OCI-LY1 (cell line): ENCODE measurements at regions not wholly inside any gene's neighbourhood (a gene's known extent, or its start where the extent isn't known, plus 50 kb on each side); places are given as distances from the start of the nearest gene placed in this dataset.

Experiments
- H2AFZ ChIP-seq: fragments of 200-600 bp; sonication (generic), shearing (Covaris generic); 2 replicates; pipeline ENCODE4 v1.6.0; 2014; ENCODE audit warnings: antibody characterized with exemption, mild to moderate bottlenecking, low read length
- H3F3A ChIP-seq: fragments of 200-600 bp; sonication (generic), shearing (Covaris generic); 2 replicates; pipeline ENCODE4 v1.6.0; 2014; ENCODE audit warnings: mild to moderate bottlenecking, antibody characterized with exemption, low read length, moderate library complexity; ENCODE audit not compliant: insufficient read depth
- H3K27ac ChIP-seq: fragments of 200-600 bp; sonication (generic); 2 replicates; pipeline ENCODE4 v1.5.1; 2014; ENCODE audit warnings: low read length, mixed run types, mild to moderate bottlenecking, low read depth; ENCODE audit not compliant: poor library complexity, severe bottlenecking
- H3K27me3 ChIP-seq: fragments of 200-600 bp; sonication (generic); 2 replicates; pipeline ENCODE4 v1.6.0; 2014; ENCODE audit warnings: antibody characterized with exemption, mild to moderate bottlenecking, low read length, moderate library complexity; ENCODE audit not compliant: insufficient read depth
- H3K36me3 ChIP-seq: fragments of 200-600 bp; sonication (generic); 2 replicates; pipeline ENCODE4 v1.6.1; 2014; ENCODE audit warnings: mild to moderate bottlenecking, antibody characterized with exemption, low read length, moderate library complexity, mixed read lengths; ENCODE audit not compliant: insufficient read depth
- H3K4me1 ChIP-seq: fragments of 200-600 bp; sonication (generic); 2 replicates; pipeline ENCODE4 v1.5.1; 2014; ENCODE audit warnings: mild to moderate bottlenecking, low read length, moderate library complexity; ENCODE audit not compliant: insufficient read depth, severe bottlenecking
- H3K4me2 ChIP-seq: fragments of 200-600 bp; sonication (generic), shearing (Covaris generic); 2 replicates; pipeline ENCODE4 v1.6.1; 2014; ENCODE audit warnings: low read length
- H3K4me3 ChIP-seq: fragments of 200-600 bp; sonication (generic); 2 replicates; pipeline ENCODE4 v1.5.1; 2014; ENCODE audit warnings: low read length, low read depth, mild to moderate bottlenecking, mixed read lengths; ENCODE audit not compliant: poor library complexity, severe bottlenecking
- H3K79me2 ChIP-seq: fragments of 200-600 bp; shearing (Covaris generic); 2 replicates; pipeline ENCODE4 v1.6.1; 2016; ENCODE audit warnings: mixed run types, low read length, mixed read lengths; ENCODE audit not compliant: insufficient read depth
- H3K9ac ChIP-seq: fragments of 200-600 bp; sonication (generic), shearing (Covaris generic); 2 replicates; pipeline ENCODE4 v1.6.1; 2014; ENCODE audit warnings: mild to moderate bottlenecking, low read length, mixed read lengths
- H3K9me2 ChIP-seq: fragments of 200-600 bp; sonication (generic), shearing (Covaris generic); 2 replicates; pipeline ENCODE4 v1.6.1; 2014; ENCODE audit warnings: low read depth, mild to moderate bottlenecking, low read length, mixed read lengths
- H3K9me3 ChIP-seq: fragments of 200-600 bp; shearing (Covaris generic); 2 replicates; pipeline ENCODE4 v1.6.1; 2014; ENCODE audit warnings: low read length, mixed read lengths
- H4K20me1 ChIP-seq: fragments of 200-600 bp; sonication (generic), shearing (Covaris generic); 2 replicates; pipeline ENCODE4 v1.6.0; 2016; ENCODE audit warnings: mild to moderate bottlenecking, low read length; ENCODE audit not compliant: insufficient read depth
- EZH2 ChIP-seq: fragments of 200-600 bp; sonication (generic), shearing (Covaris generic); IDR thresholded peaks from 2 replicates; pipeline ENCODE4 v1.8.0; 2017; ENCODE audit warnings: borderline replicate concordance, mixed run types, mild to moderate bottlenecking, antibody characterized with exemption, low read length, moderate library complexity, mixed read lengths
- TF ChIP-seq, protein P1 (sequence below): fragments of 200-600 bp; sonication (generic), shearing (Covaris generic); IDR thresholded peaks from 2 replicates; pipeline ENCODE4 v1.5.1; 2017; ENCODE audit warnings: mild to moderate bottlenecking, antibody characterized with exemption, low read length, moderate library complexity, mixed read lengths

- no peaks in the 10 kb centered on the region for H4K20me1 ChIP-seq
- H3K36me3 ChIP-seq: no peaks in the 10 kb centered on the region
- no peak overlapping the region for H2AFZ ChIP-seq
- no peaks in the 10 kb centered on the region for H3K27me3 ChIP-seq
- H3K27ac ChIP-seq: no peak overlapping the region
- H3K4me3 ChIP-seq: no peak overlapping the region
- no peak overlapping the region for H3K4me2 ChIP-seq
- H3F3A ChIP-seq: no peaks in the 10 kb centered on the region
- H3K9ac ChIP-seq: no peak overlapping the region
- H3K9me2 ChIP-seq: no peaks in the 10 kb centered on the region
- H3K9me3 ChIP-seq: no peaks in the 10 kb centered on the region
- H3K4me1 ChIP-seq: no peaks in the 10 kb centered on the region
- no peaks in the 10 kb centered on the region for H3K79me2 ChIP-seq
- no peak for TF ChIP-seq EZH2
- TF ChIP-seq, protein P1, sequence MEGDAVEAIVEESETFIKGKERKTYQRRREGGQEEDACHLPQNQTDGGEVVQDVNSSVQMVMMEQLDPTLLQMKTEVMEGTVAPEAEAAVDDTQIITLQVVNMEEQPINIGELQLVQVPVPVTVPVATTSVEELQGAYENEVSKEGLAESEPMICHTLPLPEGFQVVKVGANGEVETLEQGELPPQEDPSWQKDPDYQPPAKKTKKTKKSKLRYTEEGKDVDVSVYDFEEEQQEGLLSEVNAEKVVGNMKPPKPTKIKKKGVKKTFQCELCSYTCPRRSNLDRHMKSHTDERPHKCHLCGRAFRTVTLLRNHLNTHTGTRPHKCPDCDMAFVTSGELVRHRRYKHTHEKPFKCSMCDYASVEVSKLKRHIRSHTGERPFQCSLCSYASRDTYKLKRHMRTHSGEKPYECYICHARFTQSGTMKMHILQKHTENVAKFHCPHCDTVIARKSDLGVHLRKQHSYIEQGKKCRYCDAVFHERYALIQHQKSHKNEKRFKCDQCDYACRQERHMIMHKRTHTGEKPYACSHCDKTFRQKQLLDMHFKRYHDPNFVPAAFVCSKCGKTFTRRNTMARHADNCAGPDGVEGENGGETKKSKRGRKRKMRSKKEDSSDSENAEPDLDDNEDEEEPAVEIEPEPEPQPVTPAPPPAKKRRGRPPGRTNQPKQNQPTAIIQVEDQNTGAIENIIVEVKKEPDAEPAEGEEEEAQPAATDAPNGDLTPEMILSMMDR: no peak
These were observed 93.6 kb upstream of the SSTR4 start for GRCh38 chr20:22941550-22941949.

- TF ChIP-seq, protein P1: no peak
- TF ChIP-seq EZH2: no peak
- H3K9ac ChIP-seq: no peak overlapping the region
- H2AFZ ChIP-seq: no peak overlapping the region
- no peaks in the 10 kb centered on the region for H3K27me3 ChIP-seq
- H3K9me2 ChIP-seq: no peaks in the 10 kb centered on the region
- no peaks in the 10 kb centered on the region for H3K4me1 ChIP-seq
- H4K20me1 ChIP-seq: no peaks in the 10 kb centered on the region
- no peak overlapping the region for H3K4me3 ChIP-seq
- no peaks in the 10 kb centered on the region for H3F3A ChIP-seq
- no peaks in the 10 kb centered on the region for H3K9me3 ChIP-seq
- no peaks in the 10 kb centered on the region for H3K79me2 ChIP-seq
- no peak overlapping the region for H3K4me2 ChIP-seq
- H3K36me3 ChIP-seq: no peaks in the 10 kb centered on the region
- H3K27ac ChIP-seq: no peak overlapping the region
These were observed 92.4 kb upstream of the SSTR4 start for GRCh38 chr20:22942742-22943141.

DNA sequence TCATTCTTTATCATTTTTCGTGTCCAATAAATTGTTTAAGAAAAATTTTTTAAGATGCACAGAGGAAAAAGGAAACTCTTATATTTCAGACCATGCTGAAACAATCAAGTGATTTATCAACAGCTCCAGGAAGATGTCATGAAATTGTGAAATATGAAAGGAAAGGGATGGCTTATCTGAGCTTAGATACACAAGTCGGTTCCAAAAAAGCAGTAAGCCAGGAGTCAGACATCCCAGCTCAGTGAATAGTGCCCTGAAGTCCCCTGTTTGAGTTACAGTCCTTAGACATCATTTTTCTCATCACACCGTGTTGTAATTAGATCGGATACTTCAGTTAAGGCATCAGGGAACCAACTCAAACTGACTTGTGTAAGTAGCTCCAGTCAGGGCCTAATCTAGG, 91.0 kb upstream of the SSTR4 start:
- Histone ChIP-seq H3K4me1 (no peaks in the 10 kb centered on the region), H3K79me2 (no peaks in the 10 kb centered on the region), H3K4me2 (no peak overlapping the region), H2AFZ (no peak overlapping the region), H4K20me1 (no peaks in the 10 kb centered on the region), H3K36me3 (no peaks in the 10 kb centered on the region), H3K27ac (no peak overlapping the region), H3K4me3 (no peak overlapping the region), H3F3A (no peaks in the 10 kb centered on the region), H3K9me2 (no peaks in the 10 kb centered on the region), H3K9ac (no peak overlapping the region), H3K27me3 (no peaks in the 10 kb centered on the region), H3K9me3 (no peaks in the 10 kb centered on the region)
- TF ChIP-seq, protein P1: no peak
- no peak for TF ChIP-seq EZH2
